Endothelial cell of umbilical vein (primary cell): ENCODE measurements at regions not wholly inside any gene's neighbourhood (a gene's known extent, or its start where the extent isn't known, plus 50 kb on each side); places are given as distances from the start of the nearest gene placed in this dataset.

Experiments
- BruUV-seq: library from RNA; stranded (reverse); fragments of 400-500 nt; replicated peaks from 2 replicates; lab custom pipeline; 2021; lab: Mats Ljungman, UMichigan
- CTCF ChIA-PET: fragments of 300-600, 350-600 bp; sonication (Branson Sonifier 250); formaldehyde crosslinking; loops from one replicate; lab custom pipeline; 2021; ENCODE audit warnings: antibody characterized with exemption, inconsistent platforms; lab: Charles Lee
- POLR2A ChIA-PET: fragments of 300-600, 350-600 bp; sonication (Branson Sonifier 250); formaldehyde crosslinking; loops from one replicate; lab custom pipeline; 2021; ENCODE audit warnings: antibody characterized with exemption, inconsistent platforms; lab: Charles Lee
- DNase-seq: peaks from one replicate; pipeline ENCODE4 v3.0.0-alpha.2; 2011; ENCODE audit warnings: low read depth, low spot score
- FAIRE-seq: peaks from 2 replicates; lab custom pipeline; 2011; peaks lifted over from hg19 to GRCh38; lab: Jason Lieb, UNC
- H2AFZ ChIP-seq: 2 replicates; pipeline ENCODE4 v1.6.0; 2012; ENCODE audit warnings: low read depth, low read length, control low read depth, inconsistent platforms
- H3K27ac ChIP-seq: 2 replicates; pipeline ENCODE4 v1.5.1; 2011; ENCODE audit warnings: low read depth, mild to moderate bottlenecking, control low read depth, low read length, moderate library complexity; ENCODE audit not compliant: insufficient read depth
- H3K27me3 ChIP-seq, 2 experiments: 2 replicates each; pipeline versions ENCODE4 v1.6.0 to v1.6.1; 2011; ENCODE audit warnings: low read length in 2 of 2, mixed read lengths in 1 of 2; ENCODE audit not compliant: control insufficient read depth in 2 of 2, insufficient read depth in 2 of 2
- H3K36me3 ChIP-seq, 2 experiments: 2 replicates in 1 of 2; 3 replicates in 1 of 2; pipeline ENCODE4 v1.5.1; 2011; ENCODE audit warnings: low read length in 2 of 2, mild to moderate bottlenecking in 1 of 2, moderate library complexity in 1 of 2; ENCODE audit not compliant: control insufficient read depth in 2 of 2, insufficient read depth in 2 of 2; ENCODE audit errors: extremely low read depth in 1 of 2
- H3K4me1 ChIP-seq: 3 replicates; pipeline ENCODE4 v1.5.1; 2011; ENCODE audit warnings: mild to moderate bottlenecking, low read length; ENCODE audit not compliant: control insufficient read depth, insufficient read depth; ENCODE audit errors: extremely low read depth
- H3K4me2 ChIP-seq: 2 replicates; pipeline ENCODE4 v1.6.1; 2011; ENCODE audit warnings: low read length, control low read depth, mixed read lengths; ENCODE audit not compliant: insufficient read depth
- H3K4me3 ChIP-seq, 3 experiments: fragments of 200-600 bp in 1 of 3; sonication (generic), shearing (Covaris generic) in 1 of 3; replicated peaks in 1 of 3; 2 replicates each; pipeline ENCODE4 v1.5.1; 2011 to 2016; ENCODE audit warnings: control low read depth in 3 of 3, low read length in 3 of 3, mild to moderate bottlenecking in 2 of 3, inconsistent platforms in 1 of 3, low read depth in 1 of 3, moderate library complexity in 1 of 3; ENCODE audit not compliant: insufficient read depth in 1 of 3
- H3K79me2 ChIP-seq: 2 replicates; pipeline ENCODE4 v1.6.0; 2012; ENCODE audit warnings: low read length, inconsistent platforms; ENCODE audit not compliant: control insufficient read depth, insufficient read depth
- H3K9ac ChIP-seq: replicated peaks from 2 replicates; pipeline ENCODE3; 2011; ENCODE audit warnings: low read length, control low read depth; ENCODE audit not compliant: insufficient read depth; ENCODE audit errors: extremely low read depth
- H3K9me1 ChIP-seq: replicated peaks from 3 replicates; pipeline ENCODE4 v1.6.0; 2011; ENCODE audit warnings: mild to moderate bottlenecking, low read length; ENCODE audit not compliant: control insufficient read depth, insufficient read depth; ENCODE audit errors: extremely low read depth
- H3K9me3 ChIP-seq: replicated peaks from 2 replicates; pipeline ENCODE4 v1.5.1; 2012; ENCODE audit warnings: low read length, inconsistent platforms; ENCODE audit not compliant: control insufficient read depth, insufficient read depth
- H4K20me1 ChIP-seq: replicated peaks from 2 replicates; pipeline ENCODE3; 2011; ENCODE audit warnings: mild to moderate bottlenecking, low read length; ENCODE audit not compliant: control insufficient read depth, insufficient read depth; ENCODE audit errors: extremely low read depth
- EZH2 ChIP-seq: IDR thresholded peaks from 2 replicates; pipeline ENCODE4 v1.6.1; 2012; ENCODE audit warnings: borderline replicate concordance, low read depth, mild to moderate bottlenecking, moderate library complexity, low read length, inconsistent platforms; ENCODE audit not compliant: severe bottlenecking
- FOS ChIP-seq: IDR thresholded peaks from 2 replicates; pipeline ENCODE4 v1.6.1; 2011; ENCODE audit warnings: mild to moderate bottlenecking, low read length, moderate library complexity, borderline replicate concordance; ENCODE audit not compliant: insufficient read depth
- GATA2 ChIP-seq: IDR thresholded peaks from 2 replicates; pipeline ENCODE4 v1.7.0; 2011; ENCODE audit warnings: low read depth, mild to moderate bottlenecking, moderate library complexity, mixed read lengths, low read length; ENCODE audit not compliant: insufficient read length, insufficient read depth
- JUN ChIP-seq: IDR thresholded peaks from 2 replicates; pipeline ENCODE4 v1.6.1; 2011; ENCODE audit warnings: borderline replicate concordance, low read depth; ENCODE audit not compliant: insufficient read length, insufficient read depth
- MAX ChIP-seq: IDR thresholded peaks from 2 replicates; pipeline ENCODE4 v1.6.1; 2011; ENCODE audit not compliant: insufficient read depth, insufficient read length
- MYC ChIP-seq: IDR thresholded peaks from one replicate; pipeline ENCODE4 v1.6.1; 2011; ENCODE audit warnings: mild to moderate bottlenecking, low read depth, low read length
- POLR2A ChIP-seq: IDR thresholded peaks from 2 replicates; pipeline ENCODE4 v1.6.1; 2012; ENCODE audit warnings: low read depth, mild to moderate bottlenecking, control low read depth, low read length
- POLR2AphosphoS5 ChIP-seq: IDR thresholded peaks from 2 replicates; pipeline ENCODE4 v1.6.1; 2012; ENCODE audit warnings: low read depth, mild to moderate bottlenecking, control low read depth, low read length, moderate library complexity; ENCODE audit not compliant: insufficient read depth
- dilution Hi-C: fragments of 300-500 bp; cut with MboI; formaldehyde crosslinking; loops from one replicate; pipeline ENCODE4 v1.15.0; 2019; ENCODE audit warnings: low sequenced_read_pairs; ENCODE audit not compliant: extremely low pct_ligation_motif_present
- intact Hi-C: fragments of 100-400 bp; cut with micrococcal nuclease; formaldehyde crosslinking; loops from one replicate; pipeline ENCODE4 v1.10.0; 2022
- TF ChIP-seq, protein P1 (sequence below), 2 donors: IDR thresholded peaks; 1 replicate in 1 of 2; 2 replicates in 1 of 2; pipeline ENCODE4 v1.5.1; 2011; ENCODE audit warnings: low read length in 2 of 2, mild to moderate bottlenecking in 2 of 2, moderate library complexity in 2 of 2, control low read depth in 1 of 2, inconsistent platforms in 1 of 2, low read depth in 1 of 2; ENCODE audit not compliant: insufficient read depth in 1 of 2; ENCODE audit errors: extremely low read depth in 1 of 2

DNA sequence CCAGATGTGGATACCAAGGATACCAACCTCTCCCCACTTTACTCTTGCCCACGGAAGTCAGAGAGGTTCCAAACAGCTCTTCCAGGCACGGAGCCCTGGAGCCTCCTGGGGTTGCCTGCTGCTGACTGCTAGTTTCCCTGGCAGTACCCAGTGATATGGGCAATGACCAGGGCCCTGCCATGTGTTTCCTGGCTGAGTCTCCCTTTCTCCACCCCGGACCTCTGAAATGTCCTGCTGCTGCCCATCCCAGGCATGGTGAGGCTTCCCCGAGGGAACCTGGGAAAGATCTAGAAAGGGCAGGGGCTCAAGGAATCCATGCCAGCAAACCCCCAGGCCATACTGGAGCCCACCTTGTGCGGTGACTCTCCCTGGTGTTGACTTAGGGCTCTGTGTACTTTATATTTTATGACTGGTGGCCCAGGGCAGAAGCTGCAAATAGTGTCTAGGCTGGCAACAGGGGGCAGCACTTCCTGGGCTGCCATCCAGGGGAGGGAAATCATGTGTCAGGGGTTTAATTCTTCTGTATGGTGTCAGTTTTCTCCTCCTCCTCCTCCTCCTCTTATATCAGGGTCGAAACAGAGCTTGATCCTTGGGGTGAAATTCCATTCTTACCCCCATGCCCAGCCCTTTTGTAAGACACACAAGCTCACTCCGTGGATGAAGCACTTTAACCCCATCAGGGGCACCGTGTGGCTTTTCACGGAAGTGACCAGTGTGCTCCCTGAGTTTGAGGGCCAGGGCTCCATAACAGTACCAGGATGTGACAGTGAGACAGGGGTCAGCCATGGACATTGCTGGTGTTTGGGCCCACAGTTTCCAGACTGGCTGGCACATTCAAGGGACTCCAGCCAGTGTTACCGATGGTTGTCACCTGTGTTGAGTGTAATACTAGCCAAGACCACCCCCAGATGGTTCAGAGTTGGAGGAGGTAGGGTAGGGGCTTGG, 62.4 kb upstream of the GDF10 start:
- dilution Hi-C loops = no loop called here
- no peak for DNase-seq
- Histone ChIP-seq H3K9ac (no peak overlapping the region), H3K27me3 (no peaks in the 10 kb centered on the region), H3K36me3 (no peaks in the 10 kb centered on the region), H3K4me1 (no peaks in the 10 kb centered on the region), H3K79me2 (no peaks in the 10 kb centered on the region), H3K4me2 (no peak overlapping the region), H4K20me1 (no peaks in the 10 kb centered on the region), H2AFZ (no peak overlapping the region), H3K4me3 (no peak overlapping the region), H3K9me3 (no peaks in the 10 kb centered on the region), H3K9me1 (no peaks in the 10 kb centered on the region), H3K27ac (no peak overlapping the region)
- TF ChIP-seq MYC (no peak), JUN (no peak), POLR2A (no peak), FOS (no peak), GATA2 (no peak), MAX (no peak), POLR2AphosphoS5 (no peak), EZH2 (no peak)
- TF ChIP-seq, protein P1, sequence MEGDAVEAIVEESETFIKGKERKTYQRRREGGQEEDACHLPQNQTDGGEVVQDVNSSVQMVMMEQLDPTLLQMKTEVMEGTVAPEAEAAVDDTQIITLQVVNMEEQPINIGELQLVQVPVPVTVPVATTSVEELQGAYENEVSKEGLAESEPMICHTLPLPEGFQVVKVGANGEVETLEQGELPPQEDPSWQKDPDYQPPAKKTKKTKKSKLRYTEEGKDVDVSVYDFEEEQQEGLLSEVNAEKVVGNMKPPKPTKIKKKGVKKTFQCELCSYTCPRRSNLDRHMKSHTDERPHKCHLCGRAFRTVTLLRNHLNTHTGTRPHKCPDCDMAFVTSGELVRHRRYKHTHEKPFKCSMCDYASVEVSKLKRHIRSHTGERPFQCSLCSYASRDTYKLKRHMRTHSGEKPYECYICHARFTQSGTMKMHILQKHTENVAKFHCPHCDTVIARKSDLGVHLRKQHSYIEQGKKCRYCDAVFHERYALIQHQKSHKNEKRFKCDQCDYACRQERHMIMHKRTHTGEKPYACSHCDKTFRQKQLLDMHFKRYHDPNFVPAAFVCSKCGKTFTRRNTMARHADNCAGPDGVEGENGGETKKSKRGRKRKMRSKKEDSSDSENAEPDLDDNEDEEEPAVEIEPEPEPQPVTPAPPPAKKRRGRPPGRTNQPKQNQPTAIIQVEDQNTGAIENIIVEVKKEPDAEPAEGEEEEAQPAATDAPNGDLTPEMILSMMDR (IDR thresholded peaks at IDR 0.05; ENCODE audit: extremely low read depth in 1 of 2, insufficient read depth in 1 of 2, low read depth in 1 of 2, low read length in 2 of 2) = no peak
- ChIA-PET CTCF (interaction anchor here (0.7 kb wide), 1 partner anchor 8 kb away, joined by 3 read pairs; no protein-coding TSS in a partner anchor), POLR2A (no interaction called here)
- BruUV-seq = no TSS peak
- intact Hi-C loops = no loop called here
- no peak for FAIRE-seq
